Lower lobe of right lung (tissue), 2 donors: ENCODE measurements at regions not wholly inside any gene's neighbourhood (a gene's known extent, or its start where the extent isn't known, plus 50 kb on each side); places are given as distances from the start of the nearest gene placed in this dataset.

Experiments used
- ATAC-seq, 2 donors: fragments of 200-7000 bp; cut with Tn5 transposase; one replicate each; pipeline ENCODE4 v1.9.1; 2020 to 2022; ENCODE audit warnings: mild to moderate bottlenecking in 2 of 2, moderate library complexity in 2 of 2
- DNase-seq: peaks from one replicate; pipeline ENCODE4 v3.0.0-alpha.2; 2020
- H3K27ac ChIP-seq: fragments of 200-600 bp; one replicate; pipeline ENCODE4 v1.8.0; 2022
- H3K27me3 ChIP-seq: fragments of 200-600 bp; one replicate; pipeline ENCODE4 v1.8.0; 2022; ENCODE audit warnings: low read depth
- H3K36me3 ChIP-seq: fragments of 200-600 bp; one replicate; pipeline ENCODE4 v1.8.0; 2022; ENCODE audit warnings: mild to moderate bottlenecking
- H3K4me1 ChIP-seq: fragments of 200-600 bp; one replicate; pipeline ENCODE4 v1.8.0; 2022
- H3K4me3 ChIP-seq: fragments of 200-600 bp; one replicate; pipeline ENCODE4 v1.8.0; 2022; ENCODE audit warnings: mild to moderate bottlenecking
- H3K9me3 ChIP-seq: fragments of 200-600 bp; one replicate; pipeline ENCODE4 v1.8.0; 2022
- CTCF ChIP-seq: fragments of 200-600 bp; IDR thresholded peaks from one replicate; pipeline ENCODE4 v1.8.0; 2022; ENCODE audit warnings: antibody characterized with exemption, mild to moderate bottlenecking
- intact Hi-C: fragments of 100-400 bp; cut with DNase I; formaldehyde crosslinking; loops from one replicate; pipeline ENCODE4 v1.11.0; 2022
- donor health status: DM: no; HTN: yes; CAD: no; lungs with severe emphysema.

- intact Hi-C loops: no loop called here
- Histone ChIP-seq H3K27ac (no peak overlapping the region), H3K27me3 (peaks cover 8% of the 10 kb centered on the region), H3K9me3 (no peaks in the 10 kb centered on the region), H3K4me1 (peaks cover 6% of the 10 kb centered on the region), H3K36me3 (no peaks in the 10 kb centered on the region), H3K4me3 (no peak overlapping the region)
- DNase-seq (no peak), ATAC-seq (no peak)
- TF ChIP-seq CTCF: no peak
These were observed 179.5 kb downstream of the SMAD2 start for GRCh38 chr18:47750889-47751423.

DNA sequence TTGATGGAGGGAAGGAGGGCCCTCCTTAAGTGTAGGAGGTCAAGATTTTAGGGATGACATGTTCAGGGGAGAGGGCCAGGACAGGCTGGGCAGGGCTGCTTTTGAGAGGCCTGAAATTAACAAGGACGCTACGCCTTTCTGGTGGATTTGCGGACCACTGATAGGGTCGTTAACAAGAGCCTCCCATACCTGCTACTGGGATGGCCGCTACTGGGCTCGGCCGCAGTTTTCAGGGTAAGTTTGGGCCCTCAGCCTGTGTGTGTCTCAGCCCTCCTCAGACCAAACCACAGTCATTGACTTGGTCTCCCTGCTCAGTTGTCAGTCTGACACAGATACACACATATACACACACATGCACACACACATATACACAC is 180.9 kb downstream of the SMAD2 start:
- ATAC-seq: no peak
- TF ChIP-seq CTCF: no peak

DNA sequence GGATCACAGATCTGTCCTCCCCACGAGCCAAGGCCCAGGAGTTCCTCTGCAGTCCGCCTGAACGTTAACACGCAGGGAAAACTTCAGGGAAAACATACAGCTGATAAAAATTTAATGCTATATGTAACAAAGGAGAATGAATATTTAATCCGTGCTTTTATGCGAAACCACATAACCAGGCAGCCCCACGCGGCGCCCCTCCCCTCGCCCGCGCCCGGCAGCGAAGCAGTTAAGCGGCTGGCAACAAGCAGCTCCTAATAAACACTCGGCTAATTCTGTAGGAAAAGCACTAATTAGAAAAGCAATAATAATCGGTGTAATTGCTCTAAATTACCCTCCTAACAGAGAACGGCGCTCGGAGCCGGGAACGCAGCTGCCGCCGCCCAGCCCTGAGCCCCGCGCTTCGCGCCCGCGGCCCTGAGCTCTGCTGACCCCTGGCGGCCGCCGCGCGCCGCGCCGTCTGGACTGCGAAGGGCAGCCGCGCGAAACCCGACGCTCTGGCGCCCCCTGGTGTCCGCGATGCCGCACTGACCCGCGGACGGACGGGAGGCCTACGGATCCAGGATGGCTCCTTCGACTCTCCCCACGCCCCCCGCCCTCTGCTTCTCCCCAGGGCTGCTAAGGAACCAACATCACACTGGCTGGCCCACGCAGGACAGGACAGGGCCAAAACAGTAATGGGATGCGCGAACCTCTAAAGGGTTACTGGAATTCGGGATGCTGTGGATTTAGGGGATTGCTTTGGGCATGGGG is 181.4 kb downstream of the SMAD2 start:
- peak overlapping the region; percentile 39 for H3K4me3 ChIP-seq
- TF ChIP-seq CTCF: peak; percentile 100
- DNase-seq (peak; percentile 88), ATAC-seq (peak; percentile 97)
- H3K36me3 ChIP-seq: no peaks in the 10 kb centered on the region
- H3K9me3 ChIP-seq: no peaks in the 10 kb centered on the region
- H3K27me3 ChIP-seq: peaks cover 8% of the 10 kb centered on the region
- H3K27ac ChIP-seq: no peak overlapping the region
- intact Hi-C loops: no loop called here
- H3K4me1 ChIP-seq: peaks cover 6% of the 10 kb centered on the region

More for the DNA sequence above, 180.9 kb downstream of the SMAD2 start:
- DNase-seq: no peak
- intact Hi-C loops: no loop called here
- Histone ChIP-seq H3K27ac (no peak overlapping the region), H3K4me3 (no peak overlapping the region), H3K9me3 (no peaks in the 10 kb centered on the region), H3K4me1 (peaks cover 6% of the 10 kb centered on the region), H3K36me3 (no peaks in the 10 kb centered on the region), H3K27me3 (peaks cover 8% of the 10 kb centered on the region)

GRCh38 chr18:47748093-47748796 is 182.2 kb downstream of the SMAD2 start:
- ATAC-seq (no peak), DNase-seq (no peak)
- H3K27me3 ChIP-seq: peaks cover 8% of the 10 kb centered on the region
- intact Hi-C loops: no loop called here
- H3K27ac ChIP-seq: no peak overlapping the region
- H3K36me3 ChIP-seq: no peaks in the 10 kb centered on the region
- H3K4me1 ChIP-seq: peaks cover 6% of the 10 kb centered on the region
- no peak for TF ChIP-seq CTCF
- no peak overlapping the region for H3K4me3 ChIP-seq
- no peaks in the 10 kb centered on the region for H3K9me3 ChIP-seq

DNA sequence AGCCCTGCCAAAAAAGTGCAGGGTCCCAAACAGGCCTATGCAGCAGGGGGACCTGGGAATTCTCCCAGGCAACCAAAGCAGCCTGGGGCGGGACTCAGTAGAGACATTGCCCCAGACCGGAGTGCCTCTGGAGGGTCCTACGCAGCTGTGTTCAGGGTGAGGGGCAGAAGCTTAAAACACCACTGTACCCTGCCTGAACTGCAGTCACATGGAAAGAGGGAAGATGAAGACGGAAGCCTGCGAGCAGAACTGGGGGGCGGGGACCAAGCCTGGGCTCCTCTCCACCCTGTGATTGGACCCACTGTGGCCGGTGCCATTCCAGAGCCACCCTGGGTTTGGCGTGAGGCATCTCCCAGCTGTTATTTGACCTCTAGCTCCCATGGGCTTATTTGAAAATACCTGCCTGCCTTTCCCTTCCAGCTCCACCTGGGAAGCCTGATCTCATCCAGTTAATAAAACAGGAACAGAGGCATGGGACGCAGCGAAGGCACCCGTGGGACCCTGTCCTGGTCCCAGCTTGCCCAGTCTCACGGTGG is 183.1 kb downstream of the SMAD2 start:
- Histone ChIP-seq H3K36me3 (no peaks in the 10 kb centered on the region), H3K4me1 (peaks cover 6% of the 10 kb centered on the region), H3K4me3 (no peak overlapping the region), H3K9me3 (no peaks in the 10 kb centered on the region), H3K27me3 (peaks cover 8% of the 10 kb centered on the region), H3K27ac (no peak overlapping the region)
- intact Hi-C loops: no loop called here
- TF ChIP-seq CTCF: no peak
- ATAC-seq (no peak), DNase-seq (no peak)
